Heart left ventricle (tissue), 13 donors: ENCODE measurements at regions not wholly inside any gene's neighbourhood (a gene's known extent, or its start where the extent isn't known, plus 50 kb on each side); places are given as distances from the start of the nearest gene placed in this dataset.

Experiments used
- CTCF ChIP-seq, 12 donors: fragments of 200-600 bp; sonication (generic) in 4 of 12; IDR thresholded peaks; one replicate each; pipeline versions ENCODE4 v1.5.0 to v1.8.0; 2018 to 2022; ENCODE audit warnings: antibody characterized with exemption in 12 of 12, mild to moderate bottlenecking in 5 of 12
- POLR2A ChIP-seq, 2 donors: fragments of 450-650 bp; IDR thresholded peaks; one replicate each; pipeline ENCODE4 v1.6.1; 2017; ENCODE audit warnings: antibody characterized with exemption in 2 of 2, mild to moderate bottlenecking in 2 of 2, moderate library complexity in 2 of 2
- donor health status: ischemic (EF 13 %, LVEDD 7.1; RV severe dilation, severe dysfunction).
- donor health status: DM: no; HTN: yes; CAD: no.
- donor health status: DM: no; HTN: no; CAD: no.
- donor health status: ischemic (EF 25% LVEDD 6.9; RV normal size, moderate dysfunction).
- donor health status: ischemic (EF 25% LVEDD 5.7; RV mildly dilated, moderate dysfunction).
- donor health status: ischemic (EF 35%, LVEDD 5.7; RV mildly dilated, moderate dysfunction).
- donor health status: nonischemic (EF 11% LVEDD 7.7; RV severe dilation, severe dysfunction).
- donor health status: DM: yes; HTN: yes; CAD: no.
- donor health status: PGD.
- donor health status: ischemic (EF 29% LVEDD 5.4; RV normal size, mild dysfunction).
- donor health status: nonischemic (EF 23%, LVEDD 6.1; RV moderate dilation, normal function).

- TF ChIP-seq CTCF (IDR thresholded peaks at IDR 0.05) (no peak), POLR2A (IDR thresholded peaks at IDR 0.05) (no peak)
Observed at GRCh38 chr1:148379170-148379500, 104.0 kb downstream of the PPIAL4G start.
